ENCODE measurements at regions not wholly inside any gene's neighbourhood (a gene's known extent, or its start where the extent isn't known, plus 50 kb on each side); places are given as distances from the start of the nearest gene placed in this dataset.
"Not testable (repeated sequence)": the region's sequence is repeated elsewhere in the genome, so short reads cannot be mapped to it uniquely, and the experiment has no call there.

- not testable (repeated sequence) for DNase-seq
Observed at GRCh38 chr16:21536740-21537139, 62.6 kb upstream of the METTL9 start.

GRCh38 chr16:21537598-21537997, 61.8 kb upstream of the METTL9 start:
- not testable (repeated sequence) for DNase-seq

- not testable (repeated sequence) for DNase-seq
Observed at GRCh38 chr16:21539107-21539618, 60.2 kb upstream of the METTL9 start.

- not testable (repeated sequence) for DNase-seq
Observed at GRCh38 chr16:21540770-21541433, 58.5 kb upstream of the METTL9 start.

GRCh38 chr16:21541611-21542051, 57.7 kb upstream of the METTL9 start:
- not testable (repeated sequence) for DNase-seq

GRCh38 chr16:21542075-21542474, 57.3 kb upstream of the METTL9 start:
- not testable (repeated sequence) for DNase-seq

GRCh38 chr16:21542491-21543124, 56.8 kb upstream of the METTL9 start:
- not testable (repeated sequence) for DNase-seq

- not testable (repeated sequence) for DNase-seq
Observed at GRCh38 chr16:21543151-21543836, 56.1 kb upstream of the METTL9 start.

GRCh38 chr16:21545664-21546326, 53.6 kb upstream of the METTL9 start:
- DNase-seq, result not testable (repeated sequence)

GRCh38 chr16:21549396-21549795, 50.0 kb upstream of the METTL9 start:
- DNase-seq, result not testable (repeated sequence)

Measured in NCI-H1417 (cell line).